T-helper 1 cell (primary cell): ENCODE measurements at regions not wholly inside any gene's neighbourhood (a gene's known extent, or its start where the extent isn't known, plus 50 kb on each side); places are given as distances from the start of the nearest gene placed in this dataset.

Experiments used
- DNase-seq, 5 donors: peaks; one replicate each; pipeline ENCODE4 v3.0.0-alpha.2; 2012 to 2020

GRCh38 chr11:69394234-69394868 is 87.1 kb upstream of the LINC01488 start:
- no peak for DNase-seq

DNA sequence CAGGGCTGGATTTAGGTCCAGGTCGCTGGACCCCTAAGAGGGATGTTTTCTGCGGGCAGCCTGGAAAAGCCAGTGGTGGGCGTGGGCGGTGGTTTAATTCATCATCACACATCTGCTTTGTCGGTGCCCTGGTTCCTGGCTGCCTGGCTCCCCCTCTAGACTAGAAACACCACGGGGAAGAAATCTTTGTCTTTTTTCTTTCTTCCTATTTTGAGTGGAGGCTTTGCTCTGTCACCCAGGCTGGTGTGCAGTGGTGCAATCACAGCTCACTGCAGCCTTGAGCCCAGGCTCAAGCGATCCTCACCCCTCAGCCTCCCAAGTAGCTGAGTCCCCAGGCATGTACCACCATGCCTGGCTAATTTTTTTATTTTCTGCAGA is 86.6 kb upstream of the LINC01488 start:
- DNase-seq = no peak

- DNase-seq = no peak
Measured at GRCh38 chr11:69395287-69395686, 86.2 kb upstream of the LINC01488 start.

DNA sequence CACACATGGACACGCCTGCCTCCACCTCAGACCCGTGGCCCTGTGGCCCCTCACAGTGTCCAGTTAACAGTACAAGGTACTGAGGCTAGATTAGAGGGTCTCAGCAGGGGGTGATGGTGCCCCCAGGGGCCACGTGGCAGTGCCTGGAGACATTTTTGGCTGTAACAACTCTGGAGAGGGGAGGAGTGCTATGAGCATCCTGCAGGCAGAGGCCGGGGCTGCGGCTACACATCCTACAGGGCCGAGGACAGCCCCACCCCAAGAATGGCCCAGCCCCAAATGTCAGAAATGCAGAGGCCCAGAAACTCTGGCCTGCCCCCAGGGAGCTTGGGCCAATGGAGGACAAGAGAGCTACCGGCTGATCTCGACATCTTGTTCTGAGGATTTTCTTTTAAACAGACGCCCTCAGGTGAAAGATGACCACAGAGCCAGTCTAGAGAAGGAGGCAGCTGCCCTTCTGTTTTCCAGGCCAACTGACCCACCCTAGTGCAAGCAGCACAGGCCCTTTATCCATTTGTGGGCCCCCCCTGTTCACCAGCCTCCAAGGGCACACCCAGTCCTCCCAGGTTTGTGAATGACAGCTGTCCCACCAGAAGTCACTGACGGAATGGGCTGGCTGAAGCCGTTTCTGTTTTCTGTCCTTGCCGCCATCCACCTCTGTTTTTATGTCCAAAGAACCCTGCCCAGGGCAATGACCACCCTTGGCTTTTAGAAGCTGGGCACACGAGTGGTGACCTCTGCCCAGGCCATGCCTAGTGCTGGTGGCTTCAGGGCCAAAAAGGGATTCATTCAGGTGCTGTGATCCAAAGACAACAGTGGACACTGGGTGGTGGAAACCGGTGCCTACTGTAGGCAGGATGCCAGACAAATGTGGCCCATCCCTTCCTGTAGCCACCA is 85.2 kb upstream of the LINC01488 start:
- no peak for DNase-seq

GRCh38 chr11:69396948-69397307 is 84.5 kb upstream of the LINC01488 start:
- DNase-seq = no peak

- DNase-seq = no peak
Measured at GRCh38 chr11:69397732-69398131, 83.7 kb upstream of the LINC01488 start.

DNA sequence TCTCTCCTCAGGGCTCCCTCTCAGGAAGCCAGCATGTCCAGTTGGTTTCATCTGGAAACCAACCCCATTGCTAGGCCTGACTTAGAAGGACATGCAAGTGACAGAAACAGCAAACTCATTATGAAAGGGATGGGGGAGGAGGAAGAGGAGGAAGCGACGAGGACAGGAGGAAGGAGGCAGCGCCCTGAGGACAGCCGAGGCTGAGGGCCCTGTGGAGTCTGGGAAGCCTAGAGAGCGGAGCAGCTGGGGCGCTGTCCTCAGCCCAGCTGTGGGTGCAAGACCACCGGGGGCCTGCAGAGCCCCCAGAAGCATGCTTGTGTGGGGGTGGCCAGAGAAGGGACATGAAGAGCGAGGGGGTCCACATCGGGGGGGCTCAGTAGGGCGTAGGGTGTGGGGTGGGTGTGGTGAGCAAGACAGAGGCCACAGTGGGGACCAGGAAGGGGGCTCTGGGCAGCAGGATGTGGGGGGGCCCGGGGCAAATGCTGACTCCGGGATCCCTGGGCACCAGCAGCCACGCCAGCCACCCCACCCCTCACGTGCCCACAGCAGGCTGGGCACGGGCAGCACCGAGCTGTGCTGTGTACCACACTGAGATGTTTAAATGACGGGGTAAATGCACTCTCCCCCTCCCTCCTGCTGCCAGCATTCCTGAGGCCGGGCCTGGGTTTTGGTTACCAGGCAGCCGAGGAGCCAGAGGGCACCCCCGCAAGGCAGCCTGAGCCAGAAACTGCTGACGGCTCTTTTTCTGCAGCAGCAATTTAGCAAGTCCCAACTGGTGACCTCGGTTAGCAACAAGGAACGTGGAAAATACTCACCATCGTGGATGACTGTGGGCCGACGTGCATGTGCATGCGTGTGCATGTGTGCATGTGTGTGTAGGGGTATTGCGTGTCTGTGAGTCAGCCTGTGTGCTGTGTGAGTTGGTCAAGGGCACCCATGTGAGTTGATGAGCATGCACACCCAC is 82.7 kb upstream of the LINC01488 start:
- no peak for DNase-seq

GRCh38 chr11:69400140-69400539 is 81.3 kb upstream of the LINC01488 start:
- DNase-seq = no peak

DNA sequence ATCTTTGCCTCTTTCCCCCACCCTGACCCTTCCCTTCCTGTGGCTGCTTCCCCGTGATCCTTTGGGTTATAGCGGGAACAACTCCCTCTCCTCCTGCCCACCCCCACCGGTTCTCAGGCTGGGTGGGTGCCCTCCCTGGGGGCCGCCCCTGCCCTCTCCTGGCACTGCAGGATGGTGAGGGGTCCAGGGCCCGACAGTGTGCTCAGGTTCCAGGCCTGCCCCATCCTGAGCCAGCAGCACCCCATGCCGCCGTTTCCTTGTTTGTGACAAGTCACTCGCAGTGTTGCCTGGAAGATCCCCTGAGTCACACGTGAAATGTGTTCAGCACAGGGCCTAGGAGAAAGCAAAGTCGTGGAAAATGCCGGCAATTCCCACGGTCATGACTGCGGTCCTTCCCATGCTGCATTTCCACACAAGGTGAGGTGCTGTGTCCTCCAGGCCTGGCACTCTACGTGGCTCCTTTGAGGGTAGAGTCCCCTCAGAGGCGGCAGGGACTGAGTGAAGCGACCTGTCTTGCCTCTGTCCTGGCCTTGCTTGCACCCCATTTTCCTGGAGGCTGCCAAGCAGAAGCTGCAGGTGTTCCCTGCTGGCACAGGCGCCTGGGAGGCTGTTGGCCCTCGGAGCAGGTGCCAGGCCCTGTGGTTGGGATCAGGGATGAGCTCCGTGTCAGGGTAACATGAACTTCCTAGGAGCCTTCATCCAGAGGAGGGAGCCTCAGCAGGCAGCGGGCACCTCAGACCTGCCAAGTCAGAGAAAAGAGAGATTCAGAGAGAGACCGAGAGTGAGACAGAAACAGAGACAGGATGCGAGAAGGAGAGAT is 80.5 kb upstream of the LINC01488 start:
- DNase-seq = no peak

DNA sequence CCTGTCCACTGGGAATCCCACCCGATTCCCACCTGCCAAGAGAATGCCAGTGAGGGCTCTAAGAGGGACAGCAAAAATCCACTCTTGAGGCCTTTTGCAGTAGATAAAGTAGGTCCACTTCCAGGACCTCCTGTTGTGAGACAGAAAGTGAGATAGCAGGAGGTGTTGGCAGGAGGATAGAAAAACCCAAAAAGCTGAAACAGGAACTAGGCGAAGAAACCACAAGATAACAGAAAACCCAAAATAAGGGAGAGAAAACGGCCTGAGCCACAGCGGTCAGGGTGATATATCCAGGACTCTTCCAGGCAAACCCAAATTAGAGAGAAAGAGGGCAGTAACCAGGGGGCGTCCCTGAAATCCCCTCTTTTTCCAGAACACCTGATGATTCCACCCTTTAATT is 79.7 kb upstream of the LINC01488 start:
- DNase-seq = no peak

DNA sequence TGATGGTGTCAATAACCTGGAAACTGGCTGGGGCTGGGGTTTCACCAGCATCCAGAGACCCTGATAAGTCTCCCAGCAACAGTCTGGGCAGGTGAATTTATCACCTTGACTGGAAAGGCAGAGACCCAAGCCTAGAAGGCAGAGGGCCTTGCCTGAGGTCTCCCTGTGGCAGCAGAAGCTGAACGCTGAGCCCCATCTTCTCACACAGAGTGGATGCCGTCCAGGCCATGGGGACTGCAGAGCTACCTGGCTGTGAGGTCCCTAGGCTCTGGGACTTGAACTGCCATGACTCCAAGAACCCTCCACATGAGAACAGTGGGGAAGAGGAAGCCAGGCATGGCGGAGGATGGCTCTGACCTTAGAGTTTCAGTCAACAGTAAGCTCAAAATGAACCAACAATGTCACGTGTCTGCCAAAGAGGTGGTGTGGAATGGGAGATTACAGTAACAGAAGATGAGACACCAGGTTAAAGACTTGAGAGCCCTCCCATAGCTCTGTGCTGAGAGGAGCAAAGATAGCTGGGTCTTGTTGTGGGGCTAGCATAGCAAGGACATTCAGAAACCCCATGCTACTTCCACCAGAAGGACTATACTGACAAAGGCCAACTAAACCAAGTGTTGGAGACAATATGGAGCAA is 79.1 kb upstream of the LINC01488 start:
- no peak for DNase-seq

DNA sequence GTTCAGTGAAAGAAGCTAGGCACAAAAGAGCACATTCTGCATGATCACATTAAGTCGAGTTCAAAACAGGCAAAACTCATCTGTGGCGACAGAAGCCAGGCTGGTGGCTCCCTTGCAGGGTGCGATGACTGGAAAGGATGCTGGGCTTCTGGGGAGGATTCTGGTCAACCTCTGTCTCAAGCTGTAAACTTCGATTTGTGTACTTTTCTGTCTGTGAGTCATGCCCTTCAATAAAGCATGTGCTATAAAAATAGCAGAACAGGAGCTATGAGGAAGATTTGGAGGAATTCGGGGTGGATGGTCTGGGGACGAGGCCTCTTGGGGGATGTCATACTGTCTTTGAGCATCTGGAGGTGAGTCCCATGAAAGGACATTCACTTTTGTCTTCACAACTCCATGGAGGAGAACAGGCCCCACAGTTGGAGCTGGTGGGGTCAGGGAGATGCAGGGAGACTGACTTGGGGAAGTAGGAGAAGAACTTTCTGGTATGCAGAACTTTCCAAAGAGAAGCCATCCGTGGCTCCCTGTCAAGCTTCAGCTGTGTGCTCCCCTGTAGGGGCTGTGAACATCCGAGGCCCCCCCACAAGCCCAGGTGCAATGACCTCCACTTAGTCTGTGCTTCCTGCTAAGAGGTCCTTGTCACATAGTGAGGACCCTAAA is 77.8 kb upstream of the LINC01488 start:
- no peak for DNase-seq

DNA sequence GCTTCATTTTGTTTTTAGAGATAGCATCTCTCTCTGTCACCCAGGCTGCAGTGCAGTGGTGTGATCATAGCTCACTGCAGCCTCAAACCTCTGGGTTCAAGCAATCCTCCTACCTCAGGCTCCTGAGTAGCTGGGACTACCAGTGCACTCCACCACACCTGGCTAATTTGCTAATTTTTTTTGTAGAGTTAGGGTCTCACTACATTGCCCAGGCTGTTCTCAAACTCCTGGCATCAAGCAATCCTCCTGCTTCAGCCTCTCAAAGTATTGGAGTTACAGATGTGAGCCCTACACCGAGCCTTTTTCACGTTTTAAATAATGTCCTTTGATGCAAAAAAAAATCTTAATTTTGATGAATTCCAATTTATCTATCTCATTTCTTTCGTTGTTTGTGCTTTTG is 75.4 kb upstream of the LINC01488 start:
- no peak for DNase-seq

DNA sequence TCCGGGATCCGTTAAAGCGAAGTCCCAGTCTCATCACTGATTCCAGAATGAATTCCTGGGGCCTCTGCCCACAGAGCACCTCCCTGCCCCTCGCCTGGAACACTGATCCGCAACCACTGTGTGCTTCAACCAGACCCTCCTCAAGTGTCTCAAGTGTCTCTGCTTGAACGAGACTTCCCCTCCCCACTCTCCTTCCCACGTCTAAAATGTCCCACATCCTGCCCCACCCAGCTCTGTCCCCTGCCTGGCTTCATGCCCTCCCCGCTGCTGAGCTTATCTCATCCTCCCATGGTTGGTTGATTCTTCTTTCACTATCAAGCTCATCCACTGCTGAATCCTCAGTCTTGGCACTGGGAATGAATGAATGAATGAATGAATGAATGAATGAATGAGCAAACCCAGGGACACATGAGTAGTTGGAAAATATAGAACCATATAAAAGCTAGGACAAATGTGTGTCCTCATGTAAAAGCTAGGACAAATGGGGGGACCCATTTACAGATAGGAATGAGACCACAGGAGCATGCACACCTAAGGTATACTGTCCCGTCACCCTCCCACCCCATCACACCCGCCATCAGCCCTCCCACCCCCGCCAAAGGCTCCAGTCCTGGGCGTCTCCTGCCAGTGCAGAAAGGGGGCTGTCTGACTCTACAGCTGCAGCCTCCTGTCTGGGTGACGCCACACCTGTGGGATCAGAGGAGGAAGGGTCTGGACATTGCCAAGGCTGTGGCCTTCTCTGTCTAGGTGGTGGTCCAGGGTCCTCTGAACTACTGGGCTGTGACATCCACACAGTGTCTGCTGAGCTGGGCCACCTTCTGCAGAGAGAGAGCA is 71.4 kb upstream of the LINC01488 start:
- DNase-seq = peak in 1 of 5 donors; percentile 3

- DNase-seq = peak in 1 of 5 donors; percentile 5
Measured at GRCh38 chr11:69411257-69411924, 70.1 kb upstream of the LINC01488 start.

DNA sequence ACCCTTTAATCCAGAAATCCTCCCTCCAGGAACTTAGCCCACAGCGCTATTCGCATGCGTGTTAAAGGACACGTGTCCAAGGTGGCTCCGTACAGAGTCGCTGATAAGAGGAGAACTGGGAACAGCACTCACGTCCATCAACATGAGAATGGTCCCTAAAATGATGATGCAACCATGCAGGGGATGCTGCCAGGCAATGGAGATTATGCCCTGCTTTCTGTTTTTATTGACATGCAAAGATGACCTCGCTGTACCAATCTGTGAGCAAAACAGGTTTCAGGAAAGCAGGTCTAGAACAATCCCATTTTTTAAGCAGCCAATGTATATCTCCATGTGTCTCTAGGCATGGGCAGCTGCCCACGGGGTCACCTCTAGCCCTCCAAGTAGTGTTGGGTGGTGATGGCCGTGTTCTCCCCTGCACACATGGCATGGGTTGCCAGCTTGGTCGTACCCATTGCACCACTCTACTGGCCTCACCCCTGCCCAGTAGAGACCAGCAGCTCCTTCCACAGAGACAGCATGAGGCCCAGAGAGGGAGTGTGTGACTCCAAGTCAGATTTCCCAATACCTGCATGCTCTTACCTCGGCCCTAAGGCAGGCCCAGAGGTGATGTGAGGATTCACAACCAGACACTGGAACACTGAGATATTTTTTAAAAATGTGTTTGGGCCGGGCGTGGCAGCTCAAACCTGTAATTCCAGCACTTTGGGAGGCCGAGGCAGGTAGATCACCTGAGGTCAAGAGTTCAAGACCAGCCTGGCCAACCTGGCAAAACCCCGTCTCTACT is 68.3 kb upstream of the LINC01488 start:
- DNase-seq = no peak

DNA sequence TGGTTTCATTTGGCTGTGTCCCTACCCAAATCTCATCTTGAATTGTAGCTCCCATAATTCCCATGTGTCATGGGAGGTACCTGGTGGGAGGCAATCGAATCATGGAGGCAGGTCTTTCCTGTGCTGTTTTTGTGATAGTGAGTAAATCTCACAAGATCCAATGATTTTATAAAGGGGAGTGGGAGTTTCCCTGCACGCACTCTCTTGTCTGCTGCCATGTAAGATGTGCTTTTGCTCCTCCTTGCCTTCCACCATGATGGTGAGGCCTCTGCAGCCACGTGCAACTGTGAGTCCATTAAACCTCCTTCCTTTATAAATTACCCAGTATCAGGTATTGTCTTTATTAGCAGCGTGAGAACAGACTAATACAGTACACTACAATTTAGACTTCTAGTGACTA is 67.5 kb upstream of the LINC01488 start:
- DNase-seq = no peak

- no peak for DNase-seq
Measured at GRCh38 chr11:69414773-69415187, 66.7 kb upstream of the LINC01488 start.
